ENCODE measurements at regions not wholly inside any gene's neighbourhood (a gene's known extent, or its start where the extent isn't known, plus 50 kb on each side); places are given as distances from the start of the nearest gene placed in this dataset.
"Not testable (repeated sequence)": the region's sequence is repeated elsewhere in the genome, so short reads cannot be mapped to it uniquely, and the experiment has no call there.

GRCh38 chr12:66733321-66733720 lies 54.4 kb upstream of the GRIP1 start:
- no peak for DNase-seq (ENCODE audit: low read depth)

- DNase-seq (ENCODE audit: low read depth): no peak
Measured at GRCh38 chr12:66733839-66734238, 55.0 kb upstream of the GRIP1 start.

- DNase-seq (ENCODE audit: low read depth): no peak
Measured at GRCh38 chr12:66735275-66735674, 56.4 kb upstream of the GRIP1 start.

GRCh38 chr12:66736931-66737330 lies 58.1 kb upstream of the GRIP1 start:
- DNase-seq (ENCODE audit: low read depth): no peak

DNA sequence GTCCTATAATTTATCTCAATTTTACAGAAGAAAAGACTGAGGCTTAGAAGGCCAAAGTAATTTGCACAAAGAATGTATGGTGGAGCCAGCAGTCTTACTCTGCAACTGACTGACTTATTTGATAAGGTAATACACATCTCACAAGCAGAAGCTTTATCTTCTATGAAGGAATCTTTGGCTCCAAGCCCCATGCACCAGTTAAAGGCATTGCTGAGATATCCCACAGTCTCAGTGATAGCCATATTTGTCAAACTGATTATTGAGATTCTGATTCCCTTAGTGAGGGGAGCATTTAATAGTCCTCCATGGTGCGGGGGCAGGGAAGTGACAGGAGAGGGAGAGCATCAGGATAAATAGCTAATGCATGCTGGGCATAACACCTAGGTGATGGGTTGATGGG lies 60.4 kb upstream of the GRIP1 start:
- no peak for DNase-seq (ENCODE audit: low read depth)

DNA sequence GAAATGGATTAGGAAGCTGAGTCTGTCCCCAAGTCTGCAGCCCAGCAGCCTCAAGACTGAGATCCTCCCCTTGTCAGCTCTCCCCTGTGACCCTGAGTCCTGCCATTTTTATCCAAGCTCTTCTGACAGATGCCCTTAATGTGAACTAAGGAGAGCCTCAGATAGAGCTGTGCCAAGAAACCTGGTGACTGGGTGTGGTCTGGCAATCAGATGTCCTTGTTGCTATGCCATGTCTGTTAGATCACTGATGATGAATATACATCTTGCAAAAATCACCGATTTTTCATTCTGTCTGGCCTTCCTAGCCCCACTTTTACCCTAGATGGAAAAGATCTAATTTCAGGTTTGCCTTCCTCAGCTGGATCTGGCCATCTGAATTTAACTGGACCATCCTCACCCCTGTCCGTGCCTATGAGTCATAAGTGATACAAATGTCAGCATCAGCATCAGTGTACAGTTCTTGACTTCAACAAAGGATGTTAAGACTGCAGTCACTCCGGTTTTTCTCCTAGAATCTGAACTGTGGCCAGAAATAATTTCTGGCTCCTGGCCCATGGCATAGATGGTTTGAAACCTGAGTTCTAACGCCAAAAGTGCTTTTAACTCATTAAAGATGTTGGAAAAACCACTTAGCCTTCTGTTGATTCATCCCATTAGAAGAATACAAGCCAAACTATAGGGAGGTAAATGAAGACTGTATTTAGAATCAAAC lies 61.2 kb upstream of the GRIP1 start:
- no peak for DNase-seq (ENCODE audit: low read depth)

GRCh38 chr12:66740732-66741131 lies 61.9 kb upstream of the GRIP1 start:
- no peak for DNase-seq (ENCODE audit: low read depth)

- no peak for DNase-seq (ENCODE audit: low read depth)
Measured at GRCh38 chr12:66741919-66742318, 63.0 kb upstream of the GRIP1 start.

DNA sequence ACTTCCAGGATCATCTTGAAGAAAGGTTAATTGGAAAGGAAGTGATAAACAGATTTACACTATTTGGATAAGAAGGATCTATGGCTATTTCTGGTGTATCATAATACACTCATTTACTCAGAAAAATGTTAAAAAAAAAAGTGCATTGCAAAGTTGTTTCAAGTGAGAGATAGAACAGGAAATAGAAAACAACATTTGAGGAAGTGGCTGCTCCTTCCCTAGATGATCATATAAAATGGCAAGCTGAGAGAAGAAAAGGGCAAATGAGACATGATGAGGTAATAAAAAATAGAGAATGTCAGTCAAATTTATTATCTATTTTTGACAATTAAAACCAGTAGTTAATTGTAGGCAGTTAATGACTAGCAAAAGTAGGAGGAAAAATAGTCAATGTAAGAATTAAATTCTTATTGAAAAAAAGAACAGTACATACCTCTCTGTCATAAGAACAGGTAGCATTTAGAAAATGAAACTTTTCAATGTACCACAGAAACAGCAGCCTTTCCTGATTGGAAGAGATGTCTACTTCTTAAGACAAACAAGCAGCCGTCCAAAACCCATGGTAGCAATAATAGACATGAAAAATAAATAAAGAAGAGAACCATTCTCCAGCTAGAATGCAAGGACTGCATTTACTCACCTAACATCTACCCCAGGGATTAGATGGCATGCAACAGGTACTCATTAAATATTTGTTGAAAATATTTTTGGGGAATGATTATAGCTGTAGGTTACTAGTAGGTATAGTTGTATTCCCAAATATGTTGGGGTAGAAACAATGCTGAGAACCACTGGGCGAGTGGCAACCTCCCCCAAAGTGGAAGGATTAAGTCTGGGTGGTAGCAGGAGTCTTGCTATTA lies 63.9 kb upstream of the GRIP1 start:
- no peak for DNase-seq (ENCODE audit: low read depth)

DNA sequence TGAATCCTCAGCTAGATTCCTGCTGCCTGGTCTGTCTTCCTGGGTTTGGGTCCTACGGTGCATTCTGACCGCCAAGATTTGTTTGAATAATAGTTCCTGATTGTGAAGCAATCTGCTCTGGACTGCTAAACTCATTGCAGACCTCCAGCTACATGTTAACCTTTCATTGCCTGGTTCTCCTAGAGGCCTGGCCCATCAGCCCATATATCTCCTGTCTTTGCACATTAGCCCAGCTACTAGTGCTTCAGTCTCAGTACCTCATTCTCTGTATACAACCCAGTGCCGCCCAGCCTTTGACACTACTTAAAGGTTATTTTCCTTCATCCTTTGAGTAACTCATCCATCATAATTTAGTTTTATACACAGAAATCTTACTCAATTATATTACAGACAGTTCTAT lies 65.6 kb upstream of the GRIP1 start:
- DNase-seq (ENCODE audit: low read depth): no peak

DNA sequence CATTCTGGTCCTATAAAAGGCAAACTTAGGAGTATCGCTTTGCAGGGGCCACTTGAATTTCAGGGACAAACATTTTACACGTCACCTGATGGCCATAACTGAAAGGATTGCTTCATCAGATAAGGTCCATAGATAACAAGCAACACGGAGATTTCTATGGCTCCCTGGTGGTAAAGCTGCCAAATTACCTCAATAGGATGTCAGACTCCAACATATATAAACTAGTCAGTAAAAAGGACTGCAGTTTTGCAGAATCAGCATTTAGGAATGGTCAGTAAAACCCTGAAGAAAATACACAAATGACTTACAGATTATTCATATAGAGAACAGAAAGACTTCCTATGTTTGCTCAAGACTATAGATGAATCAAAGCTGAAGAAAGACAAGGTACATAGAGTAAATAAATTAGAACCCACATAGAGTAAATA lies 66.1 kb upstream of the GRIP1 start:
- no peak for DNase-seq (ENCODE audit: low read depth)

DNA sequence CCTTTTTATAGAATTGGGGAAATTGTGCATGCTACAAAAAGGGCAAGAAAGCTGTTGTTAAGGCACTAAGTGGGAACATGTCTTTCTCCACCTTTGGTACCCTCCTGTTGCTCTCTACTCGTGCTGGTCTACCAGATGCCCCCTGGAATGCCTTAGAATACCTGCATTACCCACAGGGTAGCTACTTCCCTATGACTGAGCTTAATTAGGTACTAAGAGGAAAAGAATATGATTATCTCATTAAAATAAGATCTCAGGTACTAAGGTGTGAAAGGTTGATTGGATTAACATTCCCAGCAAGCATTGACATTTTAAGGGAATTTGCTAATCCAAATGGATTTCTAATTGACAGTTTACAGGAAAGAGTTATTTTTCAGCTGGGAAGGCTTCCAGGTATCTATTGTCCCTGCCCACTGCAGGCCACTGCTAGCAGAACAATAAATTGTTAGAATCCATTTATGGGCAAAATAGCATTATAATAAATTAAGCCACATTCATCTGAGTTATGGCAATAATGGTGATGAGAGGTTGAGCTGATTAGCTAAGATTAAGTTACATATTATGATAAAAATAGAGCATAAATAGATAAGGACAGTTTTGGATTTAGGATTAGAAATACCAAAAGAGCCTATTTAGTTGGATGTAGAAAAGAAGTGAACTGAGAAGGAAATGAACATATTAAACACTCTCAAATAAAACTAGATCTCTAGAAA lies 67.8 kb upstream of the GRIP1 start:
- DNase-seq (ENCODE audit: low read depth): no peak

GRCh38 chr12:66751432-66752113 lies 72.7 kb upstream of the GRIP1 start:
- no peak for DNase-seq (ENCODE audit: low read depth)

- DNase-seq (ENCODE audit: low read depth): no peak
Measured at GRCh38 chr12:66753810-66754209, 74.9 kb upstream of the GRIP1 start.

- no peak for DNase-seq (ENCODE audit: low read depth)
Measured at GRCh38 chr12:66755727-66756395, 77.0 kb upstream of the GRIP1 start.

GRCh38 chr12:66756631-66757030 lies 77.8 kb upstream of the GRIP1 start:
- DNase-seq (ENCODE audit: low read depth): no peak

DNA sequence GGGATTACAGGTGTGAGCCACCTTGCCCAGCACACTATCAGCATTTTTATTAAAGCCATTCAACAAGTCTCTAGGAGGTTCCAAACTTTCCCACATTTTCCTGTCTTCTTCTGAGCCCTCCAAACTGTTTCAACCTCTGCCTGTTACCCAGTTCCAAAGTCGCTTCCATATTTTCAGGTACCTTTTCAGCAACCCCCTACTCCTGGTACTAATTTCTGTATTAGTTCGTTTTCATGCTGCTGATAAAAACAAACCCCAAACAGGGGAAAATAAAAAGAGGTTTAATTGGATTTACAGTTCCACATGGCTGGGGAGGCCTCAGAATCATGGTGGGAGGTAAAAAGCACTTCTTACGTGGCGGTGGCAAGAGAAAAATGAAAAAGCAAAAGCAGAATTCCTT lies 81.2 kb upstream of the GRIP1 start:
- DNase-seq (ENCODE audit: low read depth): not testable (repeated sequence)

DNA sequence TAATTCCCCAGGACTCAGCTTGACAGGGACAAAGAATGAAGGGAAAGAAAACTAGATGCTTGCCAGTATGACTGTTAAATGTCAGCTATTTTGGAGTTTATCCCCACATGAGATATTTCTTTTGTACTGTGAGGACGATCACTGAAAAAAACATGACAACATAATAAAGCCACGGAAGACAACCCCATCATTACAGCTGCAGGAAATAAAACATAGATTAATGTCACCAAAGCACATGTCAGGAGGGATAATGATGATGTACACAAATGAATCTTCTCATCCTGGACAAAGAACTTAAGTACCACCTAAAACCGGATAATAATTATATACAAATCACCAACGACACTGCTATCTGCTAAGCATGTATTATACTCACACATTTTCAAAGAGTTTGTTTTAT lies 84.6 kb upstream of the GRIP1 start:
- no peak for DNase-seq (ENCODE audit: low read depth)

DNA sequence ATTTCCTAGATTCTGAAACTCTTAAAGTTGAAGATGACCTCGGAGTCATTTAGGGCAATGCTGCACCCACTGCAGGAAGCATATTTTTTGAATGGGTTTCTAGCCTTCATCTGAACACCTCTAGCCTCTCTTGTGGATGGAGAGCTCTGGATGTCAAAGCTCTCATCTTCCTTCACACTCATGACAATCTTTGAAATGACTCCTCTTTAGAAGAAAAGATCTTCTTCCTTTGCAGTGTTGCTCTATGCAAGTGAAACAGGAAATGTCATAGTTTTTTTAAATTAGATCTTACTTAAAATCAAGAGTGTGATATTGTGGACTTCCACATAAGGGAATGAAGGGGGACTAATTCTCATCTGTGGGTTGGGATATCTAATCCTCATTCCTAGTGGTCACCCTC lies 86.3 kb upstream of the GRIP1 start:
- DNase-seq (ENCODE audit: low read depth): no peak

- DNase-seq (ENCODE audit: low read depth): no peak
Measured at GRCh38 chr12:66767536-66767935, 88.7 kb upstream of the GRIP1 start.

DNA sequence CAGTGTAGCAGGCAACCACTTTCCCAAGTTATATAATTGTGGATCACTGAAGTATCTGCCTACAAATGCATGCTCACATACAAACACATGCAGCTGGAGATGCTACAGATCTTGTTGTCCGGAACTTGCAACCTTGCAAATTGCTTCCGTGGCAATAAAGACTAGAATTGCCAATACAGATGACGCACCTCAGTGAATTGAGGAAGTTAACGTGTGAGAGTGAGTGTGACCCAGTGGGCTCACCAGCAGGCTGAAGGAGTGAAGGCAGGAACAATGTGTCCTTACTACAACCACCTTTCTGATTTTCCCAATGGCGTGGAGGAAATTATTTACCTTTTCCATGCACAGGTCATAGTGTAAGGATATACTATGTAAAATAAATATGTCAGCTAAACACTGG lies 89.4 kb upstream of the GRIP1 start:
- no peak for DNase-seq (ENCODE audit: low read depth)
